ENCODE measurements at regions not wholly inside any gene's neighbourhood (a gene's known extent, or its start where the extent isn't known, plus 50 kb on each side); places are given as distances from the start of the nearest gene placed in this dataset.
"Not testable (repeated sequence)": the region's sequence is repeated elsewhere in the genome, so short reads cannot be mapped to it uniquely, and the experiment has no call there.

GRCh38 chr21:23822760-23823159 is 1784.5 kb downstream of the MRPL39 start:
- Mint-ChIP-seq H3K4me1 (no peaks in the 10 kb centered on the region), H3K27me3 (no peaks in the 10 kb centered on the region), H3K9me3 (no peaks in the 10 kb centered on the region), H3K36me3 (ENCODE audit: insufficient read depth) (no peaks in the 10 kb centered on the region), H3K27ac (ENCODE audit: low read depth) (no peak overlapping the region), H3K4me3 (no peak overlapping the region)
- ATAC-seq (replicated peaks; ENCODE audit: extremely low read depth, poor library complexity, severe bottlenecking) (no peak), DNase-seq (ENCODE audit: low spot score in 2 of 2) (no peak)

DNA sequence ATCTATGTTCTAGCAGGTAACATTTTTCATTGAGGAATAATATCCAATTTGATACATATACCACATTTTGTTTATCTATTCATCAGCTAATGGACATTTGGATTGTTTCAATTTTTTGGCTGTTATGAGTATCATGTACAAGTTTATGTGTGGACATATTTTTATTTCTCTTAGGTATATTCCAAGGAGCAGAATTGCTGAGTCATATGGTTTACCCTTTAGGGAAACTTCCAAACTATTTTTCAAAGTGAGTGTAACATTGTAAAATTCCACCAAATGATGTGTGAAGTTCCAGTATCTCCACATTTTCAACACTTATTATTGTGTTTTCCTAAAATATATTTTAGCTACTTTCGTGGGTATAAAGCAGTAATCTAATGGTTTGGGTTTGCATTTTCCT is 1789.9 kb downstream of the MRPL39 start:
- ATAC-seq (replicated peaks; ENCODE audit: extremely low read depth, poor library complexity, severe bottlenecking) = no peak
- no peak overlapping the region for H3K27ac Mint-ChIP-seq (ENCODE audit: low read depth)
- H3K4me1 Mint-ChIP-seq = no peaks in the 10 kb centered on the region
- no peaks in the 10 kb centered on the region for H3K27me3 Mint-ChIP-seq
- no peak for DNase-seq (ENCODE audit: low spot score in 2 of 2)
- H3K9me3 Mint-ChIP-seq = no peaks in the 10 kb centered on the region
- H3K4me3 Mint-ChIP-seq = no peak overlapping the region
- no peaks in the 10 kb centered on the region for H3K36me3 Mint-ChIP-seq (ENCODE audit: insufficient read depth)

GRCh38 chr21:23812485-23812884 is 1794.8 kb downstream of the MRPL39 start:
- Mint-ChIP-seq H3K27me3 (no peaks in the 10 kb centered on the region), H3K9me3 (no peaks in the 10 kb centered on the region), H3K36me3 (ENCODE audit: insufficient read depth) (no peaks in the 10 kb centered on the region), H3K4me3 (no peak overlapping the region), H3K4me1 (no peaks in the 10 kb centered on the region), H3K27ac (ENCODE audit: low read depth) (no peak overlapping the region)
- ATAC-seq (replicated peaks; ENCODE audit: extremely low read depth, poor library complexity, severe bottlenecking) = no peak
- DNase-seq (ENCODE audit: low spot score in 2 of 2) = no peak

DNA sequence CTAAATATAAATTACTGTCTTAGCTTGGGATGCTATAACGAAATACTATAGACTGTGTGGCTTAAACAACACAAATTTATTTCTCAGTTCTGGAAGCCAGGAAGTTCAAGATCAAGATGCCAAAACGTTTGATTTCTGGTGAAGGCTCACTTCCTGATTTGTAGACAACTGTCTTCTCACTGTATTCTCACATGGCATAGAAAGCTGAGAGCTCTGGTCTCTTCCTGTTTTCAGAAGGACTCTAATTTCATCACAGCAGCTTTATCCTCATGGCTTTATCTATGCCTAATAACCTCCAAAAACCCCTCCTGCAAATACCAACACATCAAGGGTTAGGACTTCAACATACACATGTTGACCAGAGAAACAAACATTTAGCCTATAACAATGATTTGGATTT is 1795.5 kb downstream of the MRPL39 start:
- DNase-seq (ENCODE audit: low spot score in 2 of 2) = no peak
- no peaks in the 10 kb centered on the region for H3K9me3 Mint-ChIP-seq
- no peaks in the 10 kb centered on the region for H3K36me3 Mint-ChIP-seq (ENCODE audit: insufficient read depth)
- ATAC-seq (replicated peaks; ENCODE audit: extremely low read depth, poor library complexity, severe bottlenecking) = no peak
- no peaks in the 10 kb centered on the region for H3K27me3 Mint-ChIP-seq
- no peaks in the 10 kb centered on the region for H3K4me1 Mint-ChIP-seq
- no peak overlapping the region for H3K27ac Mint-ChIP-seq (ENCODE audit: low read depth)
- H3K4me3 Mint-ChIP-seq = no peak overlapping the region

GRCh38 chr21:23809573-23809972 is 1797.7 kb downstream of the MRPL39 start:
- H3K36me3 Mint-ChIP-seq (ENCODE audit: insufficient read depth) = no peaks in the 10 kb centered on the region
- H3K27me3 Mint-ChIP-seq = no peaks in the 10 kb centered on the region
- no peak overlapping the region for H3K27ac Mint-ChIP-seq (ENCODE audit: low read depth)
- DNase-seq (ENCODE audit: low spot score in 2 of 2) (no peak), ATAC-seq (replicated peaks; ENCODE audit: extremely low read depth, poor library complexity, severe bottlenecking) (no peak)
- peaks cover 11% of the 10 kb centered on the region for H3K9me3 Mint-ChIP-seq
- H3K4me1 Mint-ChIP-seq = no peaks in the 10 kb centered on the region
- H3K4me3 Mint-ChIP-seq = no peak overlapping the region

DNA sequence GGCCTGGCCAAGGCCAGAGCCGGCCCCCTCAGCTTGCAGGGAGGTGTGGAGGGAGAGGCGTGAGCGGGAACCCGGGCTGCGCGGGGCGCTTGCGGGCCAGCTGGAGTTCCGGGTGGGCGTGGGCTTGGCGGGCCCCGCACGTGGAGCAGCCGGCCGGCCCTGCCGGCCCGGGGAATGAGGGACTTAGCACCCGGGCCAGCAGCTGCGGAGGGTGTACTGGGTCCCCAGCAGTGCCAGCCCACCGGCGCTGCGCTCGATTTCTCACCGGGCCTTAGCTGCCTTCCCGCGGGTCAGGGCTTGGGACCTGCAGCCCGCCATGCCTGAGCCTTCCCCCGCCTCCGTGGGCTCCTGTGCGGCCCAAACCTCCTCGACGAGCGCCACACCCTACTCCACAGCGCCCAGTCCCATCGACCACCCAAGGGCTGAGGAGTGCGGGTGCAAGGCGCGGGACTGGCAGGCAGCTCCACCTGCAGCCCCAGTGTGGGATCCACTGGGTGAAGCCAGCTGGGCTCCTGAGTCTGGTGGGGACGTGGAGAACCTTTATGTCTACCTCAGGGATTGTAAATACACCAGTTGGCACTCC is 1800.2 kb downstream of the MRPL39 start:
- not testable (repeated sequence) for H3K4me3 Mint-ChIP-seq; H3K4me1 Mint-ChIP-seq; H3K27ac Mint-ChIP-seq (ENCODE audit: low read depth); H3K27me3 Mint-ChIP-seq; H3K36me3 Mint-ChIP-seq (ENCODE audit: insufficient read depth); DNase-seq (ENCODE audit: low spot score in 2 of 2); ATAC-seq (replicated peaks; ENCODE audit: extremely low read depth, poor library complexity, severe bottlenecking)
- peaks cover 11% of the 10 kb centered on the region for H3K9me3 Mint-ChIP-seq

DNA sequence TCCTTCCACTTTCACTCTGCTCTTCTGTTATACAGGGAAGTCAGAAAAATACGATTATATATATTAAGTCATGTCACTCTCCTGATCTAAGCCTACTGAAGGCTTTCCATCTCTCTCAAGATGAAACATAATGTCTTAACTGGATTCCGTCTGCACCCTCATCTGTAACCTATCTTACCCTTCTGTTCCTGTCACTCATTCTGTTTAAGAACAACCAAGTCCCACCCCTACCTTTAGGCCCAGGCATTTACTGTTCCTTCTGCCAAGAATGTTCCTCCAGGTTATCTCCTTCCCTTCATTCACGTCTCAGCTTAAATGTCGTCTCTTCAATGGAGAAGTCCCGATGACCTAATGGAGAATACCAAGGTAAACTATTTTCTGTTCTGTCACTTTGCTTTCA is 1802.4 kb downstream of the MRPL39 start:
- ATAC-seq (replicated peaks; ENCODE audit: extremely low read depth, poor library complexity, severe bottlenecking) (no peak), DNase-seq (ENCODE audit: low spot score in 2 of 2) (no peak)
- H3K36me3 Mint-ChIP-seq (ENCODE audit: insufficient read depth) = no peaks in the 10 kb centered on the region
- H3K27me3 Mint-ChIP-seq = no peaks in the 10 kb centered on the region
- no peak overlapping the region for H3K4me3 Mint-ChIP-seq
- H3K4me1 Mint-ChIP-seq = no peaks in the 10 kb centered on the region
- H3K27ac Mint-ChIP-seq (ENCODE audit: low read depth) = no peak overlapping the region
- H3K9me3 Mint-ChIP-seq = peaks cover 11% of the 10 kb centered on the region

- H3K4me3 Mint-ChIP-seq = no peak overlapping the region
- no peaks in the 10 kb centered on the region for H3K36me3 Mint-ChIP-seq (ENCODE audit: insufficient read depth)
- no peak overlapping the region for H3K27ac Mint-ChIP-seq (ENCODE audit: low read depth)
- ATAC-seq (replicated peaks; ENCODE audit: extremely low read depth, poor library complexity, severe bottlenecking) (no peak), DNase-seq (ENCODE audit: low spot score in 2 of 2) (no peak)
- H3K9me3 Mint-ChIP-seq = peaks cover 11% of the 10 kb centered on the region
- H3K4me1 Mint-ChIP-seq = no peaks in the 10 kb centered on the region
- H3K27me3 Mint-ChIP-seq = no peaks in the 10 kb centered on the region
Observed at GRCh38 chr21:23801292-23801691, 1806.0 kb downstream of the MRPL39 start.

GRCh38 chr21:23799376-23799775 is 1807.9 kb downstream of the MRPL39 start:
- Mint-ChIP-seq H3K4me3 (no peak overlapping the region), H3K27me3 (no peaks in the 10 kb centered on the region), H3K4me1 (no peaks in the 10 kb centered on the region), H3K36me3 (ENCODE audit: insufficient read depth) (no peaks in the 10 kb centered on the region), H3K9me3 (no peaks in the 10 kb centered on the region), H3K27ac (ENCODE audit: low read depth) (no peak overlapping the region)
- no peak for ATAC-seq (replicated peaks; ENCODE audit: extremely low read depth, poor library complexity, severe bottlenecking)
- no peak for DNase-seq (ENCODE audit: low spot score in 2 of 2)

- Mint-ChIP-seq H3K36me3 (ENCODE audit: insufficient read depth) (no peaks in the 10 kb centered on the region), H3K9me3 (peaks cover 4% of the 10 kb centered on the region), H3K4me3 (no peak overlapping the region), H3K27me3 (no peaks in the 10 kb centered on the region), H3K27ac (ENCODE audit: low read depth) (no peak overlapping the region), H3K4me1 (no peaks in the 10 kb centered on the region)
- ATAC-seq (replicated peaks; ENCODE audit: extremely low read depth, poor library complexity, severe bottlenecking) (no peak), DNase-seq (ENCODE audit: low spot score in 2 of 2) (no peak)
Observed at GRCh38 chr21:23792300-23792699, 1815.0 kb downstream of the MRPL39 start.

DNA sequence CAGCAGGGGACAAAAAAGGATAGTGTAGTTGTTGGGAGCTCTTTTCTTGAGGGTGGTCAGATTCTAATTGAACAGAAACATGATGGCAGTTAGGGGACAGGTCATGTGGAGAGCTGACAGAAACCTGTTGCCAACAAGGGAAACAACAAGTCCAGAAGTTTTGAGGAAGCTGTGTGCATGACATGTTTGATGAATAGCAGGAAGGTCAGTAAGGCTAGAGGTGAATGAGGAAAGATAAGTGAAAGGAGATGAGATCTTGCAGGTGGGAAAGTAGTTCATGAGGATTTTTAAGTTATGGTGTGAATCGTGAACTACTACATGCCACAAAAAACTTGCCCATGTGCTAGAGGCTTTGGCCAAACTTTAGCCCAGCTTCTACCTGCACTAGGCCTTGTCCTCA is 1817.4 kb downstream of the MRPL39 start:
- Mint-ChIP-seq H3K36me3 (ENCODE audit: insufficient read depth) (no peaks in the 10 kb centered on the region), H3K27ac (ENCODE audit: low read depth) (no peak overlapping the region), H3K9me3 (peaks cover 4% of the 10 kb centered on the region), H3K27me3 (no peaks in the 10 kb centered on the region), H3K4me3 (no peak overlapping the region), H3K4me1 (no peaks in the 10 kb centered on the region)
- DNase-seq (ENCODE audit: low spot score in 2 of 2) = no peak
- no peak for ATAC-seq (replicated peaks; ENCODE audit: extremely low read depth, poor library complexity, severe bottlenecking)

DNA sequence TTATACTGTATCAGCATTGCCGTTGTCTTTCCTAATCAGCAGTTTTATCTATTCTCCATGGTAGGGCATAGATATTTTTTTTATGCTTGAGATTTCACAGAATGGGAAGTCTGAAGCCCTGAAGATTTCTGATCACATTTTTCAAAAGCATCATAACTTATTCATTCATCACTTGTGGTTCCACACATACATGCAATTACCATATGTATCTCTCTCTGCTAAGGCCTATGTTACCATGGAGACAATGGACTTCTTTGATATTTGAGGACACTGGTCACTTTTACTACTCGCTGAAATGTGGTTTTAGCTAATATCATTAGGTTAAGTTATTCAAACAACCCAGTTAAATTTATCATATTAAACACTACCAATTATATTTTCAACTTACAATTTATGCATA is 1827.0 kb downstream of the MRPL39 start:
- ATAC-seq (replicated peaks; ENCODE audit: extremely low read depth, poor library complexity, severe bottlenecking) (no peak), DNase-seq (ENCODE audit: low spot score in 2 of 2) (no peak)
- Mint-ChIP-seq H3K4me1 (no peaks in the 10 kb centered on the region), H3K27me3 (no peaks in the 10 kb centered on the region), H3K9me3 (peaks cover 5% of the 10 kb centered on the region), H3K36me3 (ENCODE audit: insufficient read depth) (no peaks in the 10 kb centered on the region), H3K27ac (ENCODE audit: low read depth) (no peak overlapping the region), H3K4me3 (no peak overlapping the region)

GRCh38 chr21:23743821-23744220 is 1863.5 kb downstream of the MRPL39 start:
- no peaks in the 10 kb centered on the region for H3K4me1 Mint-ChIP-seq
- no peak overlapping the region for H3K27ac Mint-ChIP-seq (ENCODE audit: low read depth)
- no peaks in the 10 kb centered on the region for H3K36me3 Mint-ChIP-seq (ENCODE audit: insufficient read depth)
- DNase-seq (ENCODE audit: low spot score in 2 of 2) (no peak), ATAC-seq (replicated peaks; ENCODE audit: extremely low read depth, poor library complexity, severe bottlenecking) (no peak)
- peaks cover 10% of the 10 kb centered on the region for H3K9me3 Mint-ChIP-seq
- H3K27me3 Mint-ChIP-seq = no peaks in the 10 kb centered on the region
- no peak overlapping the region for H3K4me3 Mint-ChIP-seq

DNA sequence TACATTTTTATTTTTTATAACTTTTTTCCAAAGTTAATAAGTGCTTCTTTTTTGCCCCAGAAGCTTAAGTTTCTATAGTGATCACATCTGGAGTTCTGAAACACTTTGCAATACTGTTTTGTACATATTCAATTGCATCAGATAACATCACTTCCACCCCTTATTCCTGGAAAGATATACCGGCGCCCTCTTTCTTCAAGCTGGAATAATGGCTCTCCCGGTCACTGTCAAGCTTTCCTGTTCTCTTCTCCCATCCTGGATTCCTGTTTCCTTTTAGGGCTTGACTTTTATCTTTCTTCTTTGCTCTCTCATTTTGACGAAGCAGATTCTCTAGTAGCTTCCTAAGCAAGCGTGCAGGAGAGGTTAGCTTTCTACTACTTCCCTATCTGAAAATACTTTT is 1866.8 kb downstream of the MRPL39 start:
- Mint-ChIP-seq H3K4me1 (no peaks in the 10 kb centered on the region), H3K27ac (ENCODE audit: low read depth) (no peak overlapping the region), H3K27me3 (no peaks in the 10 kb centered on the region), H3K36me3 (ENCODE audit: insufficient read depth) (no peaks in the 10 kb centered on the region), H3K4me3 (no peak overlapping the region), H3K9me3 (peaks cover 6% of the 10 kb centered on the region)
- DNase-seq (ENCODE audit: low spot score in 2 of 2) (no peak), ATAC-seq (replicated peaks; ENCODE audit: extremely low read depth, poor library complexity, severe bottlenecking) (no peak)
